ENCODE measurements at regions not wholly inside any gene's neighbourhood (a gene's known extent, or its start where the extent isn't known, plus 50 kb on each side); places are given as distances from the start of the nearest gene placed in this dataset.

GRCh38 chr11:133787379-133788141 is 57.8 kb downstream of the SPATA19 start:
- Histone ChIP-seq H3K27me3 (ENCODE audit: control insufficient read depth, insufficient read depth, low read length) (no peaks in the 10 kb centered on the region), H3K4me3 (ENCODE audit: low read depth, low read length) (no peak overlapping the region), H3K36me3 (ENCODE audit: control insufficient read depth, insufficient read depth, low read length) (no peaks in the 10 kb centered on the region)
- FAIRE-seq (no peak), DNase-seq (ENCODE audit: low read depth) (no peak)
- TF ChIP-seq, protein P1, sequence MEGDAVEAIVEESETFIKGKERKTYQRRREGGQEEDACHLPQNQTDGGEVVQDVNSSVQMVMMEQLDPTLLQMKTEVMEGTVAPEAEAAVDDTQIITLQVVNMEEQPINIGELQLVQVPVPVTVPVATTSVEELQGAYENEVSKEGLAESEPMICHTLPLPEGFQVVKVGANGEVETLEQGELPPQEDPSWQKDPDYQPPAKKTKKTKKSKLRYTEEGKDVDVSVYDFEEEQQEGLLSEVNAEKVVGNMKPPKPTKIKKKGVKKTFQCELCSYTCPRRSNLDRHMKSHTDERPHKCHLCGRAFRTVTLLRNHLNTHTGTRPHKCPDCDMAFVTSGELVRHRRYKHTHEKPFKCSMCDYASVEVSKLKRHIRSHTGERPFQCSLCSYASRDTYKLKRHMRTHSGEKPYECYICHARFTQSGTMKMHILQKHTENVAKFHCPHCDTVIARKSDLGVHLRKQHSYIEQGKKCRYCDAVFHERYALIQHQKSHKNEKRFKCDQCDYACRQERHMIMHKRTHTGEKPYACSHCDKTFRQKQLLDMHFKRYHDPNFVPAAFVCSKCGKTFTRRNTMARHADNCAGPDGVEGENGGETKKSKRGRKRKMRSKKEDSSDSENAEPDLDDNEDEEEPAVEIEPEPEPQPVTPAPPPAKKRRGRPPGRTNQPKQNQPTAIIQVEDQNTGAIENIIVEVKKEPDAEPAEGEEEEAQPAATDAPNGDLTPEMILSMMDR (IDR thresholded peaks at IDR 0.05; ENCODE audit: insufficient read depth, low read length, severe bottlenecking), result no peak

DNA sequence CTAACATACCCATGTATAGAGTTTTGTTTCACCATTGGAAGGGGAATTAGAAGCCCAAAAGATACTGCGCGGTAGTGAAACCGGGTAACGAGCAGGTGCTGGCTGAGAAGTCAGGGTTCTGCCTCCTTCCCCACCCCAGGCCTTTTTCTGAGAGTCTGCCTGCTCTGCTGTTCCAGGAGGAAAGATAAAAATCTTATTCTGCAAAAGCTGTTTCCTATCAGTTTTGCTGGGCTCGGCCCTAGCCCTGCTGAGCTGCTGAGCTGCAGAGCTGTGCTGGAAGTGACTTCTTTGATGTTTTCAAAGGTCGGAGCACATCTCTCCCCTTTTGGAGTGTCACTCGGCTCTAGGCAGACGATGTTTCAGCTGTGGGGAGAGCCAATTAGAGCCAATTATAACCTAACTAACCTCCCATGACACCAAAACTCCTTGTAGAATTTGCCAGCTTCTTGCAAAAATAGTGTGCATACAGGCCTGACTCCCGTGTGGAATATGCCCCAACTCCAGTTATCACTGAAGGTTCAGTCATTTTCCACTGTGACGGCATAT is 59.4 kb downstream of the SPATA19 start:
- TF ChIP-seq, protein P1 (IDR thresholded peaks at IDR 0.05; ENCODE audit: insufficient read depth, low read length, severe bottlenecking), result no peak
- Histone ChIP-seq H3K4me3 (ENCODE audit: low read depth, low read length) (no peak overlapping the region), H3K27me3 (ENCODE audit: control insufficient read depth, insufficient read depth, low read length) (no peaks in the 10 kb centered on the region), H3K36me3 (ENCODE audit: control insufficient read depth, insufficient read depth, low read length) (no peaks in the 10 kb centered on the region)
- DNase-seq (ENCODE audit: low read depth) (no peak), FAIRE-seq (no peak)

- TF ChIP-seq, protein P1 (IDR thresholded peaks at IDR 0.05; ENCODE audit: insufficient read depth, low read length, severe bottlenecking), result no peak
- Histone ChIP-seq H3K4me3 (ENCODE audit: low read depth, low read length) (no peak overlapping the region), H3K27me3 (ENCODE audit: control insufficient read depth, insufficient read depth, low read length) (no peaks in the 10 kb centered on the region), H3K36me3 (ENCODE audit: control insufficient read depth, insufficient read depth, low read length) (no peaks in the 10 kb centered on the region)
- no peak for DNase-seq (ENCODE audit: low read depth)
- FAIRE-seq, result no peak
Measured at GRCh38 chr11:133784359-133784758, 61.0 kb downstream of the SPATA19 start.

GRCh38 chr11:133782116-133782725 is 63.1 kb downstream of the SPATA19 start:
- no peaks in the 10 kb centered on the region for H3K27me3 ChIP-seq (ENCODE audit: control insufficient read depth, insufficient read depth, low read length)
- FAIRE-seq, result no peak

DNA sequence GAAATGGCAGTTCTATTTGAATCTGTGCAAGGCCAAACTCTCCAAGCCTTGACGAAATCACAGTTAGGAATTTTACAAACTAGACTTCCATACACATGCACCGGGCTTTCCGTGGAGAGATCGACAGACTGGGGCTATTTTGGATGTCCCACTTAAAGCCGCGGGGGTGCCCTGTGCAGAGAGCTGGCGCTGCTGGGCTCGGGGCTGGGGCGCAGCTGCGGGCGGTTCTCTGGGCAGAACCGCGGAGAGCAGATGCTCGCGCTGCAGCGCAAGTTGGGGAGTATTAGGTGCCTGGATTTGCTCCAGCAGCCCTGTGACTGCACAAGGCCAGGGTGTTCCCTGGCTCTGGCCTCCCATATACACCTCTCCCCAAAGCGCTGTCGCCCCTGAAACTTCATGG is 67.2 kb downstream of the SPATA19 start:
- no peak for FAIRE-seq
- DNase-seq (ENCODE audit: low read depth), result no peak
- Histone ChIP-seq H3K27me3 (ENCODE audit: control insufficient read depth, insufficient read depth, low read length) (no peaks in the 10 kb centered on the region), H3K4me3 (ENCODE audit: low read depth, low read length) (no peak overlapping the region), H3K36me3 (ENCODE audit: control insufficient read depth, insufficient read depth, low read length) (no peaks in the 10 kb centered on the region)
- TF ChIP-seq, protein P1 (IDR thresholded peaks at IDR 0.05; ENCODE audit: insufficient read depth, low read length, severe bottlenecking), result no peak

More at GRCh38 chr11:133782116-133782725, 63.1 kb downstream of the SPATA19 start:
- TF ChIP-seq, protein P1 (IDR thresholded peaks at IDR 0.05; ENCODE audit: insufficient read depth, low read length, severe bottlenecking), result no peak
- Histone ChIP-seq H3K36me3 (ENCODE audit: control insufficient read depth, insufficient read depth, low read length) (no peaks in the 10 kb centered on the region), H3K4me3 (ENCODE audit: low read depth, low read length) (no peak overlapping the region)
- no peak for DNase-seq (ENCODE audit: low read depth)
